ENCODE measurements at regions not wholly inside any gene's neighbourhood (a gene's known extent, or its start where the extent isn't known, plus 50 kb on each side); places are given as distances from the start of the nearest gene placed in this dataset.

DNA sequence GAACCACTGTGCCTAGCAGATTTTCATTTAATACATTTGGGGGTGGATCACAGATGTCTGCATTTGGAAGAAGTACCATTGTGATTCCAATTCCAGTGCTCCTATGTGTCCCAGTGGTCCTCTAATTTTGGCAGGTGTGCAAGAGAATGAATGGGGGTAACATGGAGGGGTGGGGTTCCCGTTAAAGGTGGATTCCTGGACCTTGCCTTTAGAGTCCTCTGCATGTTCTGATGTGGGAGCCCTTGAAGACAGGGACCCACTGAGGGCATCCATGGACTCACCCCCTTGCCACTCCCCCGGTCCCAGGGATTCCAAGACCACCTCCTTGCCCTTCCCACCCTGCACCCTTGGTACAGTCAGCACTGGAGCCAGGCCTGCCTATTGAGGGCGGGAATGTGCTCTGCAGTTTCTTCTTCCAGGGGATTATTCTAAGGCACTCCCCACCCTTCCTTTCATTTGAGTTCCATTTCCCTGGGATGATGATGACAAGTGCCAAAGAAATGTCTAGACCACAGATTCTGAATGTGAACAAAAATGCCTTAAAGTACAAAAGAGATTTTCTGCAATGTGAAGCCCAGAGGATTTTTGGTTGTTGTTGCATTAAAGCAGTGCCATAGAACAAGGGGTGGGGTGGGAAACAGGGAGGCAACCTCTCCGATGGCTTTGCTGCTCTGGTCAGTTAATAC lies 119.4 kb upstream of the PTCH1 start:
- TF ChIP-seq, protein P1, sequence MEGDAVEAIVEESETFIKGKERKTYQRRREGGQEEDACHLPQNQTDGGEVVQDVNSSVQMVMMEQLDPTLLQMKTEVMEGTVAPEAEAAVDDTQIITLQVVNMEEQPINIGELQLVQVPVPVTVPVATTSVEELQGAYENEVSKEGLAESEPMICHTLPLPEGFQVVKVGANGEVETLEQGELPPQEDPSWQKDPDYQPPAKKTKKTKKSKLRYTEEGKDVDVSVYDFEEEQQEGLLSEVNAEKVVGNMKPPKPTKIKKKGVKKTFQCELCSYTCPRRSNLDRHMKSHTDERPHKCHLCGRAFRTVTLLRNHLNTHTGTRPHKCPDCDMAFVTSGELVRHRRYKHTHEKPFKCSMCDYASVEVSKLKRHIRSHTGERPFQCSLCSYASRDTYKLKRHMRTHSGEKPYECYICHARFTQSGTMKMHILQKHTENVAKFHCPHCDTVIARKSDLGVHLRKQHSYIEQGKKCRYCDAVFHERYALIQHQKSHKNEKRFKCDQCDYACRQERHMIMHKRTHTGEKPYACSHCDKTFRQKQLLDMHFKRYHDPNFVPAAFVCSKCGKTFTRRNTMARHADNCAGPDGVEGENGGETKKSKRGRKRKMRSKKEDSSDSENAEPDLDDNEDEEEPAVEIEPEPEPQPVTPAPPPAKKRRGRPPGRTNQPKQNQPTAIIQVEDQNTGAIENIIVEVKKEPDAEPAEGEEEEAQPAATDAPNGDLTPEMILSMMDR (conservative IDR thresholded peaks at IDR 0.05), result no peak
- Histone ChIP-seq H3K4me1 (ENCODE audit: control insufficient read depth, insufficient read depth, low read length) (no peaks in the 10 kb centered on the region), H3K36me3 (ENCODE audit: control insufficient read depth, insufficient read depth, low read length) (no peaks in the 10 kb centered on the region), H3K27ac (ENCODE audit: low read depth, low read length) (no peak overlapping the region), H3K4me3 (ENCODE audit: low read length) (no peak overlapping the region), H3K9ac (ENCODE audit: extremely low read depth, low read length, poor library complexity, severe bottlenecking) (no peak overlapping the region), H3K27me3 (ENCODE audit: control insufficient read depth, insufficient read depth, low read length, poor library complexity, severe bottlenecking) (no peaks in the 10 kb centered on the region), H3K9me3 (ENCODE audit: control insufficient read depth, low read length) (no peaks in the 10 kb centered on the region)
- H3K36me3 Mint-ChIP-seq (ENCODE audit: low read depth), result no peaks in the 10 kb centered on the region
- H3K9me3 Mint-ChIP-seq, result no peaks in the 10 kb centered on the region
- H3K4me1 Mint-ChIP-seq, result peaks cover 6% of the 10 kb centered on the region
- no peak for DNase-seq
- H3K4me3 Mint-ChIP-seq, result no peak overlapping the region
- 93 to 100% methylated on average over 1 to 4 of the region's 4 CpGs for WGBS, 2 experiments (ENCODE audit: insufficient coverage in 1 of 2, insufficient read length in 1 of 2)
- H3K27me3 Mint-ChIP-seq (ENCODE audit: insufficient read depth), result peaks cover 3% of the 10 kb centered on the region
- H3K27ac Mint-ChIP-seq, result no peak overlapping the region

DNA sequence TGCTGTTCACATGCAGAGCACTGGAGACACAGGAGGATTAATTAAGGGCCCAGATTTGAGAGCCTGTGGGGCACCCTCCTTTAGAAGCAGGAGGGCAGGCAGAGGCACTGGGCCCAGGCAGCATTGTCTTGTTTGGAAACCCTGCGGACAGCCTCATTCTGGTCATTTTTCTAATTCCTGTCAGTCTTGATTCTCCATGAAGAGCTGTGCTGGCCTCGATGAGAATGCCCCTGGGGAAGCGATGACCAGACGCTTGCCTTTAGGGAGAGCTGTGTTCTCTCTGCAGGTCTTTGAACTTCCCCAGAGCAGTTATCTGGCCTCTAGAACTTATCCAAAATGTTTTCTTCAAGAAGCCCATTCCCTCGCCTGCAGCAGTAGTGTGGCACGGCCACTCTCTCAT lies 117.8 kb upstream of the PTCH1 start:
- Histone ChIP-seq H3K4me3 (ENCODE audit: low read length) (no peak overlapping the region), H3K9me3 (ENCODE audit: control insufficient read depth, low read length) (no peaks in the 10 kb centered on the region), H3K9ac (ENCODE audit: extremely low read depth, low read length, poor library complexity, severe bottlenecking) (no peak overlapping the region), H3K4me1 (ENCODE audit: control insufficient read depth, insufficient read depth, low read length) (no peaks in the 10 kb centered on the region), H3K27ac (ENCODE audit: low read depth, low read length) (no peak overlapping the region), H3K36me3 (ENCODE audit: control insufficient read depth, insufficient read depth, low read length) (no peaks in the 10 kb centered on the region), H3K27me3 (ENCODE audit: control insufficient read depth, insufficient read depth, low read length, poor library complexity, severe bottlenecking) (no peaks in the 10 kb centered on the region)
- Mint-ChIP-seq H3K27me3 (ENCODE audit: insufficient read depth) (peaks cover 3% of the 10 kb centered on the region), H3K9me3 (no peaks in the 10 kb centered on the region), H3K36me3 (ENCODE audit: low read depth) (no peaks in the 10 kb centered on the region), H3K27ac (no peak overlapping the region), H3K4me1 (peaks cover 6% of the 10 kb centered on the region), H3K4me3 (no peak overlapping the region)
- TF ChIP-seq, protein P1 (conservative IDR thresholded peaks at IDR 0.05), result no peak
- WGBS, 2 experiments (ENCODE audit: insufficient coverage in 1 of 2, insufficient read length in 1 of 2), result 68 to 84% methylated on average over 4 to 6 of the region's 6 CpGs
- DNase-seq, result no peak

DNA sequence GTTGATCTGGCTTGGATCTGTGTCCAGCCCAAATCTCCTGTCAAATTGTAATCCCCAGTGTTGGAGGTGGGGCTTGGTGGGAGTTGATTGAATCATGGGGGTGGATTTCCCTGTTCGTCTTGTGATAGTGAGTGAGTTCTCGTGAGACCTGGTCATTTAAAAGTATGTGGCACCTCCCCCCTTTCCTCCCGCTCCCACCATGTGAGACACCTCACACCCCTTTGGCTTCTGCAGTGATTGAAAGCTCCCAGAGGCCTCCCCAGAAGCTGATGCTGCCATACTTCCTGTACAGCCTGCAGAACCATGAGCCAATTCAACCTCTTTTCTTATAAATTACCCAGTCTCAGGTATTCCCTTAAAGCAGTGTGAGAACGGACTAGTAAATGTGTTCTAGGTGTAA lies 117.3 kb upstream of the PTCH1 start:
- Mint-ChIP-seq H3K4me1 (peaks cover 6% of the 10 kb centered on the region), H3K27me3 (ENCODE audit: insufficient read depth) (peaks cover 3% of the 10 kb centered on the region), H3K9me3 (no peaks in the 10 kb centered on the region), H3K4me3 (no peak overlapping the region), H3K36me3 (ENCODE audit: low read depth) (no peaks in the 10 kb centered on the region), H3K27ac (no peak overlapping the region)
- Histone ChIP-seq H3K27me3 (ENCODE audit: control insufficient read depth, insufficient read depth, low read length, poor library complexity, severe bottlenecking) (no peaks in the 10 kb centered on the region), H3K4me1 (ENCODE audit: control insufficient read depth, insufficient read depth, low read length) (no peaks in the 10 kb centered on the region), H3K4me3 (ENCODE audit: low read length) (no peak overlapping the region), H3K27ac (ENCODE audit: low read depth, low read length) (no peak overlapping the region), H3K9me3 (ENCODE audit: control insufficient read depth, low read length) (no peaks in the 10 kb centered on the region), H3K36me3 (ENCODE audit: control insufficient read depth, insufficient read depth, low read length) (no peaks in the 10 kb centered on the region), H3K9ac (ENCODE audit: extremely low read depth, low read length, poor library complexity, severe bottlenecking) (no peak overlapping the region)
- 0 to 67% methylated on average over 1 to 4 of the region's 4 CpGs for WGBS, 2 experiments (ENCODE audit: insufficient coverage in 1 of 2, insufficient read length in 1 of 2)
- DNase-seq, result no peak
- TF ChIP-seq, protein P1 (conservative IDR thresholded peaks at IDR 0.05), result no peak
